ENCODE measurements at regions not wholly inside any gene's neighbourhood (a gene's known extent, or its start where the extent isn't known, plus 50 kb on each side); places are given as distances from the start of the nearest gene placed in this dataset.

- TF ChIP-seq CTCF (IDR thresholded peaks at IDR 0.05; ENCODE audit: borderline replicate concordance, extremely low read depth, low read length, poor library complexity, severe bottlenecking) (no peak), EZH2 (IDR thresholded peaks at IDR 0.05; ENCODE audit: borderline replicate concordance, low read depth, low read length, severe bottlenecking) (no peak)
Observed at GRCh38 chr11:19646921-19647320, 65.7 kb upstream of the NAV2 start.
